Activated T-cell treated with anti-CD3 and anti-CD28 coated beads, Interleukin-2, amount 50 U/mL, for 48 hours (primary cell): ENCODE measurements at regions not wholly inside any gene's neighbourhood (a gene's known extent, or its start where the extent isn't known, plus 50 kb on each side); places are given as distances from the start of the nearest gene placed in this dataset.
"Not testable (repeated sequence)": the region's sequence is repeated elsewhere in the genome, so short reads cannot be mapped to it uniquely, and the experiment has no call there.

ENCODE experiments used
- DNase-seq, 2 experiments: peaks; one replicate each; pipeline ENCODE4 v3.0.0-alpha.2; 2020

DNA sequence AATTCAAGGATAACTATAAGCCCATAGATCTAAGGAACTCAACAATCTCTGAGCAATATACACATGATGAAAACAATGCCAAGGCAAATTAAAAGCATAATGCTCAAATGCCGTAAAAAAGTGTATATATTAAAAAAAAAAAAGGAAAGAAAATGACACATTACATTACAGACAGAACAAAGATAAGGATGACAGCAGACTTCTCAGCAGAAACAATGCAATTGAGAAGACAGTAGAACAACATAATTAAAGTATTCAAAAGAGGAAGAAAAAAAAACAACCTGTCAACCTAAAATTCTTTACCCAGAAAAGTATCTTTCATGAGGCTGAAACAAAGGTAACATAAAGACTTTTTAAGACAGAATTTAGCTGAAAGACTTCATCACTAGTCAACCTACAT lies 591.7 kb downstream of the ZNF608 start:
- DNase-seq = no peak

DNA sequence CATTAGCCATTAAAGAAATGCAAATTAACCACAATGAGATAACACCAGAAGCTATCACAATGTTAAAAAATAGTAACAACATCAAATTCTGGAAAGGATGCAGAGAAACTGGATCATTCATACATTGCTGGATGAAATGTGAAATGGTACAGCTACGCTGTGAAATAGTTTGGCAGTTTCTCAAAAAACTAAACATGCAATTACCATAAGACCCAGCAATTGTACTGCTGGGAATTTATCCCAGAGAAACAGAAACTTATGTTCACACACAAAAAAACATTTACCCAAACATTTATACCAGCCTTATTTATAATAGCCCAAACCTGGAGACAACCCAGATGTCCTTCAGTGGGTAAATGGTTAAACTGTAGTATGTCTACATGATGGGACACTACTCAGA lies 592.9 kb downstream of the ZNF608 start:
- DNase-seq = no peak

DNA sequence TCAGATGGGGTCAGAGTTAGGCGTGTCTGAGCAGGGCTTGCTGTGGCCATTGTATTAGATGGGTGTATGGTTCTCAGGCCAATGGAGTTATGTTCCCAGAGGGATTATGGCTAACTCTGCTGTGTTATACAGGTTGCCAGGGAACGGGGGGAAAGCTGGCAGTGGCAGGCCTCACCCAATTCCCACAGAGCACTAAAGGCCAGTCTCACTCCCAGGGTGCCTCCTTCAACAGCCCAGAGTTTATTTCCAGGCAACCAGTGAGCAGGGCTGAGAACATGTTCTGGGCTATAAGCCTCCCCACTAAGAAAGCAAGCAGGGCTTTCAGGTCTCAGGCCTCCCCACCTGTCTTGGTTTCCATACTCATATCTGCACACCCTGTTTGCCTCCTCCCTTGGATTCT lies 597.9 kb downstream of the ZNF608 start:
- no peak for DNase-seq

DNA sequence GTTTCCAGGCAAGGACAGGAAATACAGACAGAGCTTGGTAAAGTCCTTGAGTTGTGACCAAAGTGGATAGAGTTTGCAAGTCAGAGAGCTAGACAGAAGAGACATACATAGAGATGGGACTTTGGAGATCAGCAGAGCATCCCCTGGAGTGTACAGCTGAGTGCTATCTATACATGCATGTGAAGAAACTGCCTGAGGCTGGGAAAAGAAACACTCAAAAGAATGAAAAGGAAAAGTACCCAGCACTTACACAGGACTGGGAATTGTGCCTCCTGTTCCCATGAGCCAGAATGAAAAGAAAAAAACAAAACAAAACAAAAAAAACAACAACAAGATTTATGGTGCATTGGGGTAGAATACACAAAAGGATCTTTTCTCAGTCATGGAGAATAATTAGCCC lies 606.4 kb downstream of the ZNF608 start:
- no peak for DNase-seq

DNA sequence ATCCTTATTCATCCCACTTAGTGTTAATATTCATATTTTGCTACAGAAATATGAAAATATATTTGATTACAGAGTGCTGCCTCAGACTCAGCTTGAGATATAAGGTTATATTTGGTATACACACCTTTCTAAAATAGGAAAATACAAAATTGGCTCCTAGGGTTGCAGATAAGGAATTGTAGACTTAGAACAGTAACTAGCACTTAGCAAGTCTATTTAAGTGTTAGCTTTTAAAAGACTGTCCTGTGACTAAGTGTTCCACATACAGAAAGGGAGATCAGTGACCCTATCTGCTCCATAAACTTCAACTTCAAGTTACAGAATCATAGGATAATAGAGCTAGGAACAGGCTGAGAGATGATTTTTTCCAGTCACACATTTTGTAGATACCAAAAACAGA lies 607.0 kb downstream of the ZNF608 start:
- DNase-seq = no peak

DNA sequence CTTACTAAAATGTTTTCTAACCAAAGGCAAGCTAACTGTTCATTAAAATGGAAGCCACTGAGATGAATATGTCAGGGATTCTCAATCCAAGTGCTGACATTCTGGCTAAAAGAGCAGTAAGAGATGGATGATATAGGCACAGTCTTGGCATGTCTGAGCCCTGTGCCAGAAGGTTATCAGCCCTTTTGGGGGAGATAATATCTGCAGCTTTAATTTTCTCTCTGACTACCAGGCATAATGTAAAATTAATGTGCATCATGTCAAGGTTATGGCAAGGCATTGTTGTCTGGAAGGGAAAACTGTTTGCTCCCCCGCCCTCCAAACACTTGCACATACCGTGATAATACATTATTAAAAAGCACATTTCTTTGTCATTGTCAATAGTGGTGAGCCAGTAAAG lies 609.8 kb downstream of the ZNF608 start:
- no peak for DNase-seq

DNA sequence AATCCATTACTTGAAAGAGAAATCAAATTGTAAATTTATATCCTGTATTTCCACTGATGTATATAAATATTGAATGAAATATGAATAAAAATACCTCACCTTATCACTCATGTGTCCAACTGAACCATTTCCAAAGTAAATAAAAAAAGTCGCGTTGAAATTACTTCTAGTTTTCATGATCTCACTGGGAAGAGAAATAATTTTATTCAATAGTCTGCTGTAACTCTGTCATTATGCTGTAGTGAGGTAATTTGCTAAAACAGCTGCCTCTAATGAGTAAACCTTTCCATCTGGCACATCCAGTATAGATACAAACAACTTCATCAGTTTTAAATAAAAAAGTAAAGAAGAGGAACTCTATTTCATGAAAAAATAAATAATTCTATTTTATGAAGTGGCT lies 611.5 kb downstream of the ZNF608 start:
- no peak for DNase-seq

DNA sequence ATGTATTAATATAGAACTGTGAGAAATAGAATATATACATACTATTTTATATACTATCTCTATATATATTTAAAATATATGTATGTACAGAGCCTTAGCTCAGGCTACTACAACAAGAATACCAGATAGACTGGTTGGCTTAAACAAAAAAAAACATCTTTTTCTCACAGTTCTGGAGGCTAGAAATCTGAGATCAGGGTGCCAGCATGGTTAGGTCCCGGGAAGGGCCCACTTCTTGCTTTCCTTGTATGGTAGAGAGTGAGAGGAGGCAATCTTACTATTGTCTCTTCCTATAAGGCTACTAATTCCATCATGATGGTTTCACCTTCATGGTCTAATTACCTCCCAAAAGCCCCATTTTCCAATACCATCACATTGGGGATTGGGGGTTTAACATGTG lies 613.0 kb downstream of the ZNF608 start:
- no peak for DNase-seq

DNA sequence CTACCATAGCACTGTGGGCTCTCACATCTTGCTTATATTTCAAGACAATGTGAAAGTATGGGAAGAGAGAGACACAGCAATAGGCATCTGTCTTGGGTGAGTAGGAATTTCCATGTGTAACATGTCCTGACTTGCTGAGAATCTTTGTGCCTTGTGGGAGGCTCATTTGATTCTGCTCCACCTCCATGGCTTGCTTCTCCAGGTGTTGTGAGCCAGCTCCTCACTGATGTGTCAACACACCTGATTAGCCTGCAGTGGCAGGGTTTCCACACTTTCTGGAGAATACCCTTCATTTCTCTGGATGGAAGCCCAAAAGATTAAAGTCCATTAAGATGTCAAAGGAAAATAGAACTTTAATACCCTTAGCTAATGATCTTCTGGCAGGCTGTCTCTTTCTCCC lies 613.6 kb downstream of the ZNF608 start:
- no peak for DNase-seq

DNA sequence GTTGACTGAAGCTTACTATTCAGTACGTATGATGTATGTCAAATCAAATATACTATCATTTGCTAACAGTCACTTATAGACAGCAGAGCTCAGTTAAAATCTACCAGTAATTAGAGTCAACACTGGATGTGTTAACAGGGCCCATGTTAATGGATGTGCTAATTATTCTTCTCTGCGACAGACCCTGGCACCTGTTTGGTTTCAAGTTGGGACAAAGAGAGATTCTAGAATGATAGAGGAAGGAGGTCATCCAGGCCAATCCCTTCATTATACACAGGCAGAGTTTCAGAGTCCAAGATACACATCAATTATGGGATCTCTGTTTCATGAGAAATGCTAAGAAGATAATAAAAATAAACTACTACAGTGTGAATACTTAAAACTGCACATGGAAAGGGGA lies 615.0 kb downstream of the ZNF608 start:
- DNase-seq = no peak

DNA sequence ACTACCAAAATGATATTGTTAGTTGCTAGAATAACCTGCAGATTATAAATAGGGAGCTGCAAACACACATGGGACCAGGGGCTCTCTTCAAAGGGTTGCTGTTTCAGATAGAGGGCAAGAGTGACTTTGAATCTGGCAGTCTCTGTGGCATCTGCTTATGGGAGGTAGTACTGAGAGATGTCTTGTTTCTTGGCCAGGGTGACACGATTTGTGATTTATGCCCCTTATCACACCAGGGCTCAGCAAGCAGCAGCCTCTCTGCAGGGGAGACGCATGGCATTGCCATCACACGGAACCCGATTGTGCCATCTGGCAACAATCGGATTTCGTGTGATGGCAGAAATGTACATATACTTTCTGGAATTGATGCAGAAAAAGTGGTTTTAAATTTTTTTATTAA lies 615.6 kb downstream of the ZNF608 start:
- DNase-seq = no peak

DNA sequence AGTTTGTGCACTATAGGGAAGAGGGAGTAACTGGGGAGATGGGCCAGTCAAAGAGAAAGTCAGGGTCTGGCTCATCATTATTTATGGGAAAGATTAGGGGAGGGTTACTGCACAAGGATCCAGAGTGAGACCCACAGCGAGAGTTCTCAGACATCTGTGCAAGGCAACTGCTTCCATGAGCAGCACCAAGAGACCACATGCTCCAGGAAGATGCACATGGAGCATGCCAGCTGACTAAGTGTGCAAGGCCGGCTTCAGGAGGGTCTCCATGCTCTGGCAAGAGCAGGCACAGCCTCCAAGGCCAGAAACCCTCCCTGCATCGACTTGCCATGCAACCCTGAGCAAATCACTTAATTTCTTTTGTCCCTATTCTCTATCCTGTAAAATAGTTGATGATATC lies 616.9 kb downstream of the CSNK1G3 start:
- no peak for DNase-seq

DNA sequence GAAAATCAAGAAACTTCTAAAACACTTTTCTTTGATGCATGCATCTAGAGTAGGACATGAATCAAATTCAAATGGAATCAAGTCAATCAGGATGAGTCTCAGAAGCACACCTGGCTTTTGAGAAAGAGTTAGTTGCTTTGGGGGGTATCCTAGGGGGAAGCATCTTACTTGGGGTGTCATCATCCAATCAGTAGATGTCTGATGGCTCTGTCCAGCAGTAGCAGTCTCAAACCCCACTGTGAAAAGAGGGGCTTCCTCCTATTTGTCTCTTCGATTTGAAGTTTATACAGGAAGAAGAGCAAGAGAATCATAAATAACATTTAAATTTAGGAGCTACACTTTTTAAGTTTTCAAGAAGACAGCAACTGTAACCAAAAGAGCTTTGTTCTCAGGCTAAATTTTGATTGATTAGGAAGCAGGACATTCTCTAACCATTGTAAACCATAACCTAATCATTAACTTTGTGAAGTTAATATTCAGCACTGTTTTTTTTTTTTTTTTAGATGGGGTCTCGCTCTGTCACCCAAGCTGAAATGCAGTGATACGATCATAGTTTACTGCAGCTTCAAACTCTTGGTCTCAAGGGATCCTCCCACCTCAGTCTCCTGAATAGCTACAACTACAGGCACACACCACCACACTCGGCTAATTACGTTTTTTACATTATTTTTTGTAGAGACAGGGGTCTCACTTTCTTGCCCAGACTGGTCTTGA lies 614.7 kb downstream of the CSNK1G3 start:
- no peak for DNase-seq

DNA sequence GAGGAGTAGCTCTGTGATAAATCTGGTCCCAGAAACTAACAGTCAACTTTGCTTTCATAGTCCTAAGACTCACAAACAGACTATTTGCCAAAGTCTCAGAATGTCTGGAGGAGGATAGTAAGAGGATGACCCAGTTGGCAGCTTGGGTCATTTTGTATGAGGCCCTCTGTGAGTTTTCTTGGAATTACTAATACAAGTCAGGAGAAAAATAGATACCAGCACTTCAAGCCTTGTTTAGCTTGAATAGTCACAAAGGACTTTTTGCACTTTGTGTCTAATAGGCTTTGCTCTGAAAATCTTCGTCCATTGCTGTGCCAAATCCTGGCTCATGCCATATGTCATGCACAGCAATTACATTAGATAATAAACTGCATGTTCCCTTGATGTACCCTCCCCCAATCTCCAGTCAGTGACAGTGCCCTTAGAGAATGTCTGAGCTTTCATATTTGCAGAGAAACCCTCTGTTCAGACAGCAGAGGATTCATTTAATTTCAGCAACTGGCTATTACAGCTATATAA lies 612.8 kb downstream of the CSNK1G3 start:
- DNase-seq = no peak

DNA sequence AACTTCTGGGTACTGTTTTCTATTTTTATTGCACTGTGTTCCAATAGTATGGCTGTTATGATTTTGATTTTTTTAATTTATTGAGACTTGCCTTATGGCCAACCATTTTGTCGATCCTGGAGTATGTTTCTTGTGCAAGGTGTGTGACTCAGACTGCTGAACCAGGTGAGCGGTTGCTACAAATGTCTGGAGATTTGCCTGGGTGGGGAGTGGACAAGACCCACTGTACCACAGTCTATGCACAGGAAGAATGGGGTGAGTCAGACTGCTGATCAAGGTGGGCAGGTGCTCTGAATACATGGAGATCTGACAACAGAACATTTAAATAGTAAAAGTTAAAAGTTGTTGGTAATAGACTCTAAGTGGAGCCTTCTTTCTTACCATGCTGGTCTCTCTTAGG lies 609.2 kb downstream of the CSNK1G3 start:
- DNase-seq = no peak

DNA sequence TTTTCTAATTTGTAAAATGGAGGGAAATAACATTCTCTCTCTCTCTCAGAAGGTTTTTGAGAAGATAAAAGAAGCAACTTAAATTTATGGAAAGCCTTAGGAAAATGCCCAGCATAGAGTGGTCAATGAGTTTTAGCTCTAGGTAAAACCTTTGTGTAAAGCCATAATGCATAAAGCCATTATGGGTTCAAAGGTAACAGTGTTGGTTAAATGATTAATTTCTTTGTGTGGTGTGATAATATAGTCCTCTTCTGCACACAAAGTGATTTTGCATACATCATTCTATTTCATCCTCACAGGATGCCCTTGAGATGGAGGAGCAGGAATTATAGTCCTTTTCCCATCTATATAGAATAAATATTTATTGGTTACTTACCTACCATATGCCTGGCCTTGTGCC lies 602.9 kb downstream of the CSNK1G3 start:
- DNase-seq = no peak

DNA sequence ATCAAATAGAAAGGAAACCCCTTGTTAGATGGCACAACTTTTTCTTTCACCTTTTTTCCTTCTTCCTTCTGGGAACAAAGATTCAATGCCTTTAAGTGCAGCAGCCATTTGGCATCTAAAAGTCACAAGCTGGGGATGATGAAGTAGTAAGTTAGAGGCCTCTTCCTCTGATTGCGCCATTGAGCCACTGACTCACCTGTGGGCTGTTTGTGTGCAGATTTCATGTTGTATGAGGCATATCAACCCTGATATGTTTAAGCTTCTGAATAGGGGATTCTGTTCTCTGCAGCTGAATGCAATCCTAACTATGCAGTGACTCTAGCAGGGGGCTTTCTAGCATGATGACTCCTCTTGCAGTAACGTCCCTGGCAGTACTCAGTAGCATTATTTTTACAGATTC lies 599.9 kb downstream of the CSNK1G3 start:
- no peak for DNase-seq

DNA sequence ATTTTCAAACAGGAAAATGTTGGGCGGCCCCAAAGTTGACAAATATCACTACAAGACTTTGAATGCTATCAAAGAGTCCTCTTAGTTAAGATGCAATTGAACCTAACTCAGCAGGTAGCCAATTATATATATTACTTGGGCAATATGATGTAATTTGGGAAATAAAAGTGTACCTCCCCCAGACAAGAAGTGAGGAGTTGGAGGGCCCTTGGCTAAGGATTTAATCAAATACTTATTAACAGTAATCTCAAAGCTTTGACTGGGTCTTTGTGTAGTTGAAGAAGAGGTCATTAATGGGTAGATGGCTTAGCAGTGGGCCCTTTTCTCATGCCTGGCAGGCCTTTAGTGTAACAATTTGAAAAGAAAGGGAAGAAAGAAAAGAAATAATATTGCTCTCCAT lies 599.0 kb downstream of the CSNK1G3 start:
- no peak for DNase-seq

DNA sequence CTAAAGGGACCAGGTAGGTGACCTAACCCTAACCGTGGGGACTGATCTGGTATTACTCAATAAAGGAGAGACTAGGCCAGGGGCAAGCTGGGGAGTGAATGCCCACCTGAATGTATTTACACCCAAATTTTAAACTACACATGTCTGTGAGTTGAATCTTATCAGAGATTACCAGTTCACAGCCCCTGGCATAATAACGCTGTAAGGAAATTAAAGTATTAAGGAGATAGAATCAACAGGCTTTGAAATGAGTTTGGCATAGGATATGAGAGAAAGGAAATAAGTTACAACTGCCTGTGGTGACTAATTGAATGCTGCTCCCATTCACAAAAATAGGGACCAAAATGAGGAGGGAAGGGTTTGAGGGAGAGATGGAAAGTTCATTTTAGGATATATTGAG lies 593.3 kb downstream of the CSNK1G3 start:
- DNase-seq = no peak

DNA sequence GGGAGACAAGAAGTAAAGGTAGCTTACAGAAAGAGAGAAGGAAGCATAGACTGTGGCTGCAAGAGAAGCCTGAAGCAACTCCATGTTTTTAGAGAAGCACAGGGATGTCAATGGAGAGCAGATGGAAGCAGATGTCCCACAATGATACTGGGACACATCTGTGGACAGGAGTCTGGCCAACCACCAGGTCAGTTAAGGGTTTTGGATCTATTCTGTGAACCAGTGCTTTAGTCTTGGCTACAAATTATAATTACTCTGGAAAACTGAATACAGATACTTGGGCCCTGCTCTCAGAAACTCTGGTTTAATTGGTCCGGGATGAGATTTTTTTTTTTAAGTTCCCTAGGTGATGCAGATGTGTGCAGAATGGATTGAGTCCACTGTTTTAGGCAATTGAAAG lies 592.8 kb downstream of the CSNK1G3 start:
- DNase-seq = no peak

DNA sequence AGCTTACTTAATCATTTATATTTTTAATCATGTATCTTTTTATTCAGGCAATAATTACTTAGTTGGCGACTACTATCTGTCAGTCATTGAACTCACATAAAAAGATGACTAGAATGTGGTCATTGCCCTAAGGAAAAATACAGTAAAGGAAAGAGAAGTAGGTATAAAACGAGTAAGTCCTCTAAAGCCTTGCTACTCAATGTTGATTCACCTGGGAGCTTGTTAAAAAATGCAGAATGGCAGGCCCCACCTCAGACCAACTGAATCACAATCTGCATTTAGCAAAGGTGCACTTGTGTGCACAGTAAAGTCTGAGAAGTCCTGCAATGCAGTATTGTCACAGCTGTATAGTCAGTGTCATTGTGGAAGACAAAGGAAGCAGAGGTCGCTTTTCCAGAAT lies 592.4 kb downstream of the CSNK1G3 start:
- no peak for DNase-seq

DNA sequence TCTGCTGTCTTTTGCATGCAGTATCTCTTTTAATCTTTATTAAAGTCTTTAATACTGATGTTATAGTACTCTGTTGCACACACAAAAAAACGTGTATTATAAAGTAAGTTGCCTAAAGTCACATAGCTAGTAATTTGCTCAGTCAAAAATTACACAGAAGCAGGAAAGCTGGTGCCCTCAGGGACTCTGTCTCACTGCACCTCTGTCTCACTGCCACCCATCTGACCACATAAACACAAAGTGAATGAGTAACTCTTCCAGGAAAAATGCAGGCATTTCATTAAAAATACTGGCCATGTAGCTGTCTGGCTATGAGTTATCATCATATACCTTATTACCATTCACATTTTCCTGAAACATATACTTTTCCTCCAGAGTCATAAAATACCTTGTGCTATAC lies 591.7 kb downstream of the CSNK1G3 start:
- DNase-seq = no peak

DNA sequence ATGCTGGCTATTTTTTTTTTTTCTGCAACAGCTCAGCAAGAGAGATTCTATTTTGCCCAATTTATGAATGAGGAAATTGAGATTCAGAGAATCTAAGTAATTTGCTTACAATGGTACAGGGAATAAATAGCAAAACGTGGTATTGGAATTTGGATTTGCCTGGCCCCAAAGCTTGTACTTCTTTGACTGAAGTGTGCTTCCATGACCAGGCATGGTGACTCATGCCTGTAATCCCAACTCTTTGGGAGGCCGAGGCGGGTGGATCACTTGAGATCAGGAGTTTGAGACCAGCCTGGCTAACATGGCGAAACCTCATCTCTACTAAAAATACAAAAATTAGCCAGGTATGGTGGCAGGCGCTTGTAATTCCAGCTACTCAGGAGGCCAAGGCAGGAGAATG lies 591.1 kb downstream of the CSNK1G3 start:
- DNase-seq = not testable (repeated sequence)

DNA sequence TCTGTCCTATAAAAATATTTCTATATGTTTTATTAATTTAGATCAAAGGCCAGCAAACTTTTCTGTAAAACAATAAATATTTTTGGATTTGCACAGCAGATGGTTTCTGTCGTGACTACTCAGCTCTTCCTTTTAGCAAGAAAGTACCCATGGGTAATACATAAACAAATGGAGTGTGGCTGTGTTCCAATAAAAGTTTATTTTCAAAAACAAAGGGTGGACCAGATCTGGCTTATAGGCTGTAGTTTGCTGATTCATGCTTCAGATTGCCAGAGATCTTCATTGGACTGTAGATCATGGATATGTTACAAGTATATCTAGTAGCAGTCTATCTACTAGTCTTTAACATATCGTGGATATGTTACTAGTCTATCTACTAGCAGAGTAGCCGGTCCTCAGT lies 590.5 kb downstream of the CSNK1G3 start:
- DNase-seq = no peak

DNA sequence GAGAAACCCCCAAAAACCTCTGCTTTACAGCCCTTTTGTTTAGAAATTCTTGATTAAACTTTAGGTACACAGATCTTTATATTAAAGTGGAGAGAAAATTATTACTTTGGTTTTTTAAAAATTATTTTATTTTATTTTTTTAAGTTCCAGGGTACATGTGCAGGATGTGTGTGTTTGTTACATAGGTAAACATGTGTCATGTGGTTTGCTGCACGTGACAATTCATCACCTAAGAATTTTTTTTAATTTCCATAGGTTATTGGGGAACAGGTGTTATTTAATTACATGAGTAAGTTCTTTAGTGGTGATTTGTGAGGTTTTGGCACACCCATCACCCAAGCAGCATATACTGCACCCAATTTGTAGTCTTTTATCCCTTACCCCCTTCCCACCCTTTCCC lies 581.7 kb downstream of the CSNK1G3 start:
- DNase-seq = no peak

DNA sequence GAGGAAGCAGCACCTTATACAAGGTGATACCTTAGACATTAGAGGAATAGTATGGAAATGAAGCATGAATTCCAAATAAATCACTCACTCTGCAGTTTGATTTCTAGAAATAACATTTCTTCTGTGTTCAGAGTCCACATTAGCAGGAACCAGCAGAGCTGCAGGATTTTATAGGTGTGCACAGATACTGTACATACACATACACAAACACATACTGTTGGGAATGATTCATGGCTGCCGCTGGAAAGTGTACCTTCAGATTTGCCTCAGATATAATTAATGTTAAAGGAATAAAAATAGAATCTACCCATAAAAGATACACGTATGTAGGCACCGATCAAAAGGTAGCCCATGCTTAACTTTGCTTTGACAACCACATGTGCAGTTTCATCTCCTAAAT lies 578.1 kb downstream of the CSNK1G3 start:
- DNase-seq = no peak
